ENCODE measurements at regions not wholly inside any gene's neighbourhood (a gene's known extent, or its start where the extent isn't known, plus 50 kb on each side); places are given as distances from the start of the nearest gene placed in this dataset.

- Histone ChIP-seq H3K4me1 (ENCODE audit: insufficient read depth, low read length) (no peaks in the 10 kb centered on the region; the same call in none of the 2 replicates), H3K9ac (ENCODE audit: low read depth, low read length) (no peak overlapping the region; the same call in 1 of the 2 replicates), H3K9me3 (ENCODE audit: control insufficient read depth, insufficient read depth, low read length) (no peaks in the 10 kb centered on the region), H3K36me3 (ENCODE audit: insufficient read depth, low read length) (no peaks in the 10 kb centered on the region)
Measured at GRCh38 chr3:24828551-24828950, 333.9 kb upstream of the THRB start.

GRCh38 chr3:24829011-24829581 lies 334.4 kb upstream of the THRB start:
- H3K4me1 ChIP-seq (ENCODE audit: insufficient read depth, low read length), result no peaks in the 10 kb centered on the region; the same call in none of the 2 replicates
- H3K9me3 ChIP-seq (ENCODE audit: control insufficient read depth, insufficient read depth, low read length), result no peaks in the 10 kb centered on the region
- H3K9ac ChIP-seq (ENCODE audit: low read depth, low read length), result peak overlapping the region; percentile 25; the same call in 1 of the 2 replicates
- H3K36me3 ChIP-seq (ENCODE audit: insufficient read depth, low read length), result no peaks in the 10 kb centered on the region

GRCh38 chr3:24829629-24830229 lies 335.1 kb upstream of the THRB start:
- Histone ChIP-seq H3K36me3 (ENCODE audit: insufficient read depth, low read length) (no peaks in the 10 kb centered on the region), H3K9ac (ENCODE audit: low read depth, low read length) (peak overlapping the region; percentile 61; the same call in 1 of the 2 replicates), H3K9me3 (ENCODE audit: control insufficient read depth, insufficient read depth, low read length) (no peaks in the 10 kb centered on the region), H3K4me1 (ENCODE audit: insufficient read depth, low read length) (no peaks in the 10 kb centered on the region; the same call in none of the 2 replicates)

GRCh38 chr3:24830230-24831152 lies 335.8 kb upstream of the THRB start:
- Histone ChIP-seq H3K36me3 (ENCODE audit: insufficient read depth, low read length) (no peaks in the 10 kb centered on the region), H3K9ac (ENCODE audit: low read depth, low read length) (peak overlapping the region; percentile 61; the same call in 1 of the 2 replicates), H3K4me1 (ENCODE audit: insufficient read depth, low read length) (no peaks in the 10 kb centered on the region; the same call in none of the 2 replicates), H3K9me3 (ENCODE audit: control insufficient read depth, insufficient read depth, low read length) (no peaks in the 10 kb centered on the region)

- H3K36me3 ChIP-seq (ENCODE audit: insufficient read depth, low read length), result no peaks in the 10 kb centered on the region
- no peaks in the 10 kb centered on the region; the same call in none of the 2 replicates for H3K4me1 ChIP-seq (ENCODE audit: insufficient read depth, low read length)
- no peak overlapping the region for H3K9ac ChIP-seq (ENCODE audit: low read depth, low read length)
- no peaks in the 10 kb centered on the region for H3K9me3 ChIP-seq (ENCODE audit: control insufficient read depth, insufficient read depth, low read length)
Measured at GRCh38 chr3:24831221-24831620, 336.6 kb upstream of the THRB start.

GRCh38 chr3:24832891-24833290 lies 338.2 kb upstream of the THRB start:
- H3K36me3 ChIP-seq (ENCODE audit: insufficient read depth, low read length), result no peaks in the 10 kb centered on the region
- no peaks in the 10 kb centered on the region; the same call in none of the 2 replicates for H3K4me1 ChIP-seq (ENCODE audit: insufficient read depth, low read length)
- H3K9ac ChIP-seq (ENCODE audit: low read depth, low read length), result no peak overlapping the region
- no peaks in the 10 kb centered on the region for H3K9me3 ChIP-seq (ENCODE audit: control insufficient read depth, insufficient read depth, low read length)

GRCh38 chr3:24834442-24834841 lies 339.8 kb upstream of the THRB start:
- H3K36me3 ChIP-seq (ENCODE audit: insufficient read depth, low read length), result no peaks in the 10 kb centered on the region
- no peaks in the 10 kb centered on the region for H3K9me3 ChIP-seq (ENCODE audit: control insufficient read depth, insufficient read depth, low read length)
- H3K4me1 ChIP-seq (ENCODE audit: insufficient read depth, low read length), result no peaks in the 10 kb centered on the region; the same call in none of the 2 replicates
- H3K9ac ChIP-seq (ENCODE audit: low read depth, low read length), result no peak overlapping the region

GRCh38 chr3:24835510-24835909 lies 340.9 kb upstream of the THRB start:
- Histone ChIP-seq H3K9me3 (ENCODE audit: control insufficient read depth, insufficient read depth, low read length) (no peaks in the 10 kb centered on the region), H3K9ac (ENCODE audit: low read depth, low read length) (no peak overlapping the region), H3K4me1 (ENCODE audit: insufficient read depth, low read length) (peaks cover 3% of the 10 kb centered on the region), H3K36me3 (ENCODE audit: insufficient read depth, low read length) (no peaks in the 10 kb centered on the region)

GRCh38 chr3:24837601-24838000 lies 343.0 kb upstream of the THRB start:
- Histone ChIP-seq H3K9ac (ENCODE audit: low read depth, low read length) (no peak overlapping the region), H3K9me3 (ENCODE audit: control insufficient read depth, insufficient read depth, low read length) (no peaks in the 10 kb centered on the region), H3K4me1 (ENCODE audit: insufficient read depth, low read length) (peaks cover 3% of the 10 kb centered on the region), H3K36me3 (ENCODE audit: insufficient read depth, low read length) (no peaks in the 10 kb centered on the region)

- no peaks in the 10 kb centered on the region for H3K36me3 ChIP-seq (ENCODE audit: insufficient read depth, low read length)
- H3K9me3 ChIP-seq (ENCODE audit: control insufficient read depth, insufficient read depth, low read length), result no peaks in the 10 kb centered on the region
- H3K9ac ChIP-seq (ENCODE audit: low read depth, low read length), result no peak overlapping the region
Measured at GRCh38 chr3:24838533-24838932, 343.9 kb upstream of the THRB start.

GRCh38 chr3:24843955-24844354 lies 349.3 kb upstream of the THRB start:
- H3K9ac ChIP-seq (ENCODE audit: low read depth, low read length), result no peak overlapping the region
- peaks cover 10% of the 10 kb centered on the region for H3K4me1 ChIP-seq (ENCODE audit: insufficient read depth, low read length)
- no peaks in the 10 kb centered on the region for H3K9me3 ChIP-seq (ENCODE audit: control insufficient read depth, insufficient read depth, low read length)
- H3K36me3 ChIP-seq (ENCODE audit: insufficient read depth, low read length), result no peaks in the 10 kb centered on the region

More at GRCh38 chr3:24838533-24838932, 343.9 kb upstream of the THRB start:
- H3K4me1 ChIP-seq (ENCODE audit: insufficient read depth, low read length), result peaks cover 3% of the 10 kb centered on the region

GRCh38 chr3:24845524-24846155 lies 351.0 kb upstream of the THRB start:
- Histone ChIP-seq H3K4me1 (ENCODE audit: insufficient read depth, low read length) (0 out of 2 replicates have a peak, but pooled peaks cover 7% of the 10 kb centered on the region), H3K9ac (ENCODE audit: low read depth, low read length) (no peak overlapping the region), H3K9me3 (ENCODE audit: control insufficient read depth, insufficient read depth, low read length) (no peaks in the 10 kb centered on the region), H3K36me3 (ENCODE audit: insufficient read depth, low read length) (no peaks in the 10 kb centered on the region)

GRCh38 chr3:24846286-24846860 lies 351.7 kb upstream of the THRB start:
- Histone ChIP-seq H3K9me3 (ENCODE audit: control insufficient read depth, insufficient read depth, low read length) (no peaks in the 10 kb centered on the region), H3K9ac (ENCODE audit: low read depth, low read length) (no peak overlapping the region), H3K36me3 (ENCODE audit: insufficient read depth, low read length) (no peaks in the 10 kb centered on the region), H3K4me1 (ENCODE audit: insufficient read depth, low read length) (0 out of 2 replicates have a peak, but pooled peaks cover 7% of the 10 kb centered on the region)

- Histone ChIP-seq H3K9ac (ENCODE audit: low read depth, low read length) (no peak overlapping the region), H3K4me1 (ENCODE audit: insufficient read depth, low read length) (0 out of 2 replicates have a peak, but pooled peaks cover 7% of the 10 kb centered on the region), H3K36me3 (ENCODE audit: insufficient read depth, low read length) (no peaks in the 10 kb centered on the region), H3K9me3 (ENCODE audit: control insufficient read depth, insufficient read depth, low read length) (no peaks in the 10 kb centered on the region)
Measured at GRCh38 chr3:24850245-24850644, 355.6 kb upstream of the THRB start.

All from ES-I3 (cell line).